NOMO-1 treated with dmso at 0.1 percent for 144 hours (cell line): ENCODE measurements at regions not wholly inside any gene's neighbourhood (a gene's known extent, or its start where the extent isn't known, plus 50 kb on each side); places are given as distances from the start of the nearest gene placed in this dataset.

ENCODE experiments used
- DNase-seq: peaks from one replicate; lab custom pipeline; 2025; ENCODE audit not compliant: unreplicated experiment; lab: John Stamatoyannopoulos, UW

GRCh38 chr14:97832776-97833175 lies 1035.6 kb downstream of the VRK1 start:
- DNase-seq: no peak

- no peak for DNase-seq
These were observed 1041.8 kb downstream of the VRK1 start for GRCh38 chr14:97838986-97839385.

GRCh38 chr14:97840159-97840558 lies 1043.0 kb downstream of the VRK1 start:
- no peak for DNase-seq

- DNase-seq: no peak
These were observed 1044.6 kb downstream of the VRK1 start for GRCh38 chr14:97841762-97842161.

GRCh38 chr14:97843066-97843465 lies 1045.9 kb downstream of the VRK1 start:
- DNase-seq: no peak

- DNase-seq: no peak
These were observed 1046.9 kb downstream of the VRK1 start for GRCh38 chr14:97844042-97844441.

- DNase-seq: no peak
These were observed 1049.0 kb downstream of the VRK1 start for GRCh38 chr14:97846156-97846555.

- DNase-seq: no peak
These were observed 1051.3 kb downstream of the VRK1 start for GRCh38 chr14:97848317-97848980.

GRCh38 chr14:97850466-97850865 lies 1053.3 kb downstream of the VRK1 start:
- no peak for DNase-seq

- DNase-seq: no peak
These were observed 1053.7 kb downstream of the VRK1 start for GRCh38 chr14:97850886-97851285.

- DNase-seq: no peak
These were observed 1054.3 kb downstream of the VRK1 start for GRCh38 chr14:97851428-97851995.

GRCh38 chr14:97854918-97855317 lies 1057.7 kb downstream of the VRK1 start:
- no peak for DNase-seq

- no peak for DNase-seq
These were observed 1069.0 kb downstream of the VRK1 start for GRCh38 chr14:97866195-97866594.

GRCh38 chr14:97866664-97867063 lies 1069.5 kb downstream of the VRK1 start:
- DNase-seq: no peak

- no peak for DNase-seq
These were observed 1076.1 kb downstream of the VRK1 start for GRCh38 chr14:97873291-97873690.

GRCh38 chr14:97874394-97874793 lies 1077.2 kb downstream of the VRK1 start:
- no peak for DNase-seq

- DNase-seq: no peak
These were observed 1081.0 kb downstream of the VRK1 start for GRCh38 chr14:97878206-97878605.

GRCh38 chr14:97878727-97879126 lies 1081.5 kb downstream of the VRK1 start:
- DNase-seq: no peak

GRCh38 chr14:97887690-97888089 lies 1090.5 kb downstream of the VRK1 start:
- DNase-seq: no peak

GRCh38 chr14:97888331-97888730 lies 1091.1 kb downstream of the VRK1 start:
- no peak for DNase-seq

GRCh38 chr14:97891515-97891914 lies 1094.3 kb downstream of the VRK1 start:
- no peak for DNase-seq

GRCh38 chr14:97894552-97894951 lies 1097.4 kb downstream of the VRK1 start:
- no peak for DNase-seq
